ENCODE measurements at regions not wholly inside any gene's neighbourhood (a gene's known extent, or its start where the extent isn't known, plus 50 kb on each side); places are given as distances from the start of the nearest gene placed in this dataset.

GRCh38 chr1:25026730-25027450 is 96.8 kb upstream of the RUNX3 start:
- Mint-ChIP-seq H3K36me3 (ENCODE audit: low read depth) (no peaks in the 10 kb centered on the region), H3K27ac (peak overlapping the region in 1 of 3 experiments; percentile 59), H3K27me3 (ENCODE audit: low read depth) (peaks cover 41% of the 10 kb centered on the region), H3K4me1 (peaks cover 22% of the 10 kb centered on the region), H3K4me3 (no peak overlapping the region), H3K9me3 (no peaks in the 10 kb centered on the region)
- TF ChIP-seq CTCF (IDR thresholded peaks at IDR 0.05; ENCODE audit: unreplicated experiment in 3 of 3), result no peak

- Mint-ChIP-seq H3K27me3 (ENCODE audit: low read depth) (peaks cover 37% of the 10 kb centered on the region), H3K4me3 (no peak overlapping the region), H3K9me3 (no peaks in the 10 kb centered on the region), H3K27ac (no peak overlapping the region), H3K4me1 (peaks cover 22% of the 10 kb centered on the region), H3K36me3 (ENCODE audit: low read depth) (no peaks in the 10 kb centered on the region)
- TF ChIP-seq CTCF (IDR thresholded peaks at IDR 0.05; ENCODE audit: unreplicated experiment in 3 of 3), result no peak
These were observed 96.2 kb upstream of the RUNX3 start for GRCh38 chr1:25026304-25026703.

GRCh38 chr1:25024615-25025350 is 94.7 kb upstream of the RUNX3 start:
- Mint-ChIP-seq H3K36me3 (ENCODE audit: low read depth) (no peaks in the 10 kb centered on the region), H3K4me3 (no peak overlapping the region), H3K27me3 (ENCODE audit: low read depth) (peaks cover 40% of the 10 kb centered on the region), H3K4me1 (peaks cover 21% of the 10 kb centered on the region), H3K9me3 (no peaks in the 10 kb centered on the region), H3K27ac (no peak overlapping the region)
- TF ChIP-seq CTCF (IDR thresholded peaks at IDR 0.05; ENCODE audit: unreplicated experiment in 3 of 3), result no peak

- no peak for TF ChIP-seq CTCF (IDR thresholded peaks at IDR 0.05; ENCODE audit: unreplicated experiment in 3 of 3)
- Mint-ChIP-seq H3K36me3 (ENCODE audit: low read depth) (no peaks in the 10 kb centered on the region), H3K4me1 (peaks cover 12% of the 10 kb centered on the region), H3K27me3 (ENCODE audit: low read depth) (peaks cover 34% of the 10 kb centered on the region), H3K9me3 (no peaks in the 10 kb centered on the region), H3K27ac (no peak overlapping the region), H3K4me3 (no peak overlapping the region)
These were observed 93.8 kb upstream of the RUNX3 start for GRCh38 chr1:25023826-25024225.

GRCh38 chr1:25023190-25023578 is 93.1 kb upstream of the RUNX3 start:
- peaks cover 28% of the 10 kb centered on the region for H3K27me3 Mint-ChIP-seq (ENCODE audit: low read depth)
- H3K36me3 Mint-ChIP-seq (ENCODE audit: low read depth), result no peaks in the 10 kb centered on the region
- peaks cover 12% of the 10 kb centered on the region for H3K4me1 Mint-ChIP-seq
- H3K9me3 Mint-ChIP-seq, result no peaks in the 10 kb centered on the region
- no peak overlapping the region for H3K27ac Mint-ChIP-seq
- no peak overlapping the region for H3K4me3 Mint-ChIP-seq
- no peak for TF ChIP-seq CTCF (IDR thresholded peaks at IDR 0.05; ENCODE audit: unreplicated experiment in 3 of 3)

Measured in nephron (organoid).